Ecto neural progenitor cell (in vitro differentiated cells): ENCODE measurements at regions not wholly inside any gene's neighbourhood (a gene's known extent, or its start where the extent isn't known, plus 50 kb on each side); places are given as distances from the start of the nearest gene placed in this dataset.
"Not testable (repeated sequence)": the region's sequence is repeated elsewhere in the genome, so short reads cannot be mapped to it uniquely, and the experiment has no call there.

Experiments used
- DNase-seq: peaks from one replicate; pipeline ENCODE4 v3.0.0-alpha.2; 2018; ENCODE audit warnings: low spot score

DNA sequence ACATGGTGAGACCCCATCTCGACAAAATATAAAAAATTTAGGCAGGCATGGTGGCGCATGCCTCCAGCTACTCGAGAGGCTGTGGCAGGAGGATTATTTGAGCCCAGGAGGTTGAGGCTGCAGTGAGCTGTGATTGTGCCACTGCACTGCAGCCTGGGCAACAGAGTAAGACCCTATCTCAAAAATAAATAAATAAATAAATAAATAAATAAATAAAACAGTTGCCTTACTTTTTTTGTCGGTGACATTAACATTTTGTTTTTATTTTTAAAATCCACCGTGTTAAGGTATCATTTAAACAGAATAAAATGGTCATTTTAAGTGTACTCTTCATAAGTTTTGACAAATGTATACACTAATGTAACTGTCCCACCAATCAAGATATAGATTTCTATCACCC lies 57.0 kb downstream of the RASL11A start:
- DNase-seq, result no peak

DNA sequence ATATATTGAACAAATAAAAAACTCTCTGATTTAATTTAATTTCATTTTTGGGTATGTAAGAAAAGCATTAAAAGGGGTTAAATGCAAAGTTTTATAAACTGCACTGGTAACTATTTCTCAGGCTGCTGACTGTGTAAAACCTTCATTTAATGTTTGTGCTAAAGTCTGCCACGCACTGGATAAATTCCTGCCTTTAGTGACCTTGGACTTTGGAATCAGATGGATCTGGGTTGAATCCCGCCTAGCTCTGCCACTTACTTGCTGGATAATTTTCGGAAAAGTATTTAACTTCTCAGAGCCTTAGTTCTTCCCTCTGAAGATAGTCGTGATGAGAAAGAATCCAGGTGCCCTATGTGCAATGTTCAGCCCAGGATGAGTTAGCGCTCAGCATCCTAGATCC lies 58.6 kb downstream of the RASL11A start:
- no peak for DNase-seq

GRCh38 chr13:27334774-27335435 lies 64.3 kb downstream of the RASL11A start:
- no peak for DNase-seq

DNA sequence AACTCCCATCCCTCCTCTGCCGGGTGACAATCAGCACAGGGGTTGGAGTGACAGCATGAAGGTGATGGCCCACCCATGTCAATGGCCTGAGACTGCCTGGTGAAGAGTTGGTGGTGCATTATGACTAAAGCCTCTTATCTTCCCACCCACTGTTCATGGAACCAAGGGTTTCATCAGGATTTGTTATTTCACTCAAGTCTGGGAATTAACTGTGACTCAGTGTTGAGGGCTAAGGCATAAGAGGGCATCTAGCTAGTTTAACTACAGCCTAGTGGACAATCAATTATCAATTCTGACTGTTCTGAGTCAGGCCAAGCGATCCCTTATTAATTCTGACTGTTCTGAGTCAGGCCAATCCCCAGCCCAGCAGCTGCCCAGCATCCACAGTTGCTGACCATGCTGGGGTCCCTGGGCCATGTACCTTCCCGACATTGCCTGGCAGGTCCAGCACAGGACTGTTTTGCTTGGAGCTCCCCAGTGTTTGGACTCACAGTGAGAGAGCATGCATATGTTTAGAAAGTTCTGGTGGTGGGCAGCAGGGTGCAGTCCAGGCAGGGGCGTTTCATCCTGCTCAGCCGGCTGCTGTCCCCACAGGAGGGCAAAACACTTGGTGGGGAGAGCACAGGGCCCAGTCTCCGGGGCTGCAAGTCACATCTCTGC lies 65.5 kb downstream of the RASL11A start:
- DNase-seq, result no peak

GRCh38 chr13:27338207-27338606 lies 67.6 kb downstream of the RASL11A start:
- no peak for DNase-seq

- no peak for DNase-seq
These were observed 68.2 kb downstream of the RASL11A start for GRCh38 chr13:27338816-27339215.

GRCh38 chr13:27339299-27339698 lies 68.7 kb downstream of the RASL11A start:
- DNase-seq, result peak; percentile 65

DNA sequence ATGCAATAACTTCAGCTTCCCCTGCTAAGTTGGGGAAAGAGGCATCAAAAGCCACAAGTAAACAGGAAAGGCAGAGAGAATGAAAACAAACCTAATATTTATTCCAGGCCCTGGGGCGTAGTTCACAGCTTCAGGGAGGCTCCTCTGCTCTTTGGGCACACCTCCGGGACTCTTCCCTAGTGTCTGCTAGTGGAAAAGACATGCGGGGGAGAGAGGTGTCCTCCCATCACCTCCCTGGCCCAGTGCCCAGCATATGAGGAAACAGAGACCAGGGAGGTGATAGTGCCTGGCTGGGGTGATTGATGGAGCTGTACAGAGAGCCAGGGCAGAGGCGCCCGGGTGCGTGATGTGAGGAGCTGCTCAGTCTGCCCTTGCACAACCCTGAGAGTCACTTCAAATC lies 71.0 kb downstream of the RASL11A start:
- no peak for DNase-seq

DNA sequence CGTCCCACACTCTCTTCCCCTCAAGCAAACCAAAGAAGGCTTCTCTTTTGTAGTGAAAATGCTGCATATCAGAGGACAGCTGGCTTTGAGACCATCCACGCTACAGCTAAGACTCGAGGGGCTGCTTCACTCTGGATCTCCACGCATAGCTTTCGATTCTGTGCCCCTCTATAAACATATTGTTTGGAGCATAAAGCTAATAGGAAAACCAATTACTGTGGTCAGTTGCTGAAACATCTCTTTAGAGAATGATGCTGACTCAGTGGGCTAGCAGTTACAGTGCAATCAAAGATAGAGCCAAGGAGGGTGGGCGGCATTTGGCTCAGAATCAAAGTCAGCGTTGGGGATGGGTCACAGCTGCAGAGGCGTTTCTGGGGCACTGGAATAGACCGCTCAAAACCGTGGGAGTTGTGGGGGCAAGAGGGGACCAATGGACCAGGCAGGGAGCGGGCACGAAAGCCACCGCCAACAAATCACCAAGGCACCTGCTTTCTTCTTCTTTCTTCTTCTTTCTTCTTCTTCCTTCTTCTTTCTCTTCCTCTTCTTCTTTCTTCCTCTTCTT lies 76.7 kb downstream of the RASL11A start:
- DNase-seq, result no peak

DNA sequence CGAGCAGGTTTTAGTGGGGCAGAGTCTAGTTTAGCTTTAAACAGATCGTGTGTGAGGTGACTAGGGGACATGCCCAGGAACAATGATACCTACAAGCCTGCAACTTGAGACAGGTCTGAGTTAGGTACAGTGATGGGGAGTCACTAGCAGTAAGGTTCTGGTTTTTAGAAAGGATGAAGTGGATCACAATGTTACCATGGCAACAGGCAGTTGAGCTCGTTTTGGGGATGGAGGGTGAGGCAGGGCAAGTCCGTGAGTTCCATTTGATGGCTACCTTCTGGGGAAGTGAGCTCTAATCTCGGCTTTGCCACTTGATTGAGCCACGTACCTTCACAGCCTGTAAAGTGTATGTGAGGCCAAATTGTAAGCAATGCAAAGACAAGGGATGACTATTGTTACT lies 76.0 kb upstream of the GTF3A start:
- DNase-seq, result no peak

GRCh38 chr13:27349458-27349857 lies 75.0 kb upstream of the GTF3A start:
- DNase-seq, result no peak

- not testable (repeated sequence) for DNase-seq
These were observed 73.6 kb upstream of the GTF3A start for GRCh38 chr13:27350825-27351224.

- DNase-seq, result no peak
These were observed 71.7 kb upstream of the GTF3A start for GRCh38 chr13:27352698-27353097.

- DNase-seq, result no peak
These were observed 71.2 kb upstream of the GTF3A start for GRCh38 chr13:27353166-27353583.

- DNase-seq, result no peak
These were observed 70.7 kb upstream of the GTF3A start for GRCh38 chr13:27353708-27354107.

- no peak for DNase-seq
These were observed 70.0 kb upstream of the GTF3A start for GRCh38 chr13:27354379-27354778.

- peak; percentile 62 for DNase-seq
These were observed 68.5 kb upstream of the GTF3A start for GRCh38 chr13:27355894-27356293.

GRCh38 chr13:27358420-27358819 lies 66.0 kb upstream of the GTF3A start:
- no peak for DNase-seq

DNA sequence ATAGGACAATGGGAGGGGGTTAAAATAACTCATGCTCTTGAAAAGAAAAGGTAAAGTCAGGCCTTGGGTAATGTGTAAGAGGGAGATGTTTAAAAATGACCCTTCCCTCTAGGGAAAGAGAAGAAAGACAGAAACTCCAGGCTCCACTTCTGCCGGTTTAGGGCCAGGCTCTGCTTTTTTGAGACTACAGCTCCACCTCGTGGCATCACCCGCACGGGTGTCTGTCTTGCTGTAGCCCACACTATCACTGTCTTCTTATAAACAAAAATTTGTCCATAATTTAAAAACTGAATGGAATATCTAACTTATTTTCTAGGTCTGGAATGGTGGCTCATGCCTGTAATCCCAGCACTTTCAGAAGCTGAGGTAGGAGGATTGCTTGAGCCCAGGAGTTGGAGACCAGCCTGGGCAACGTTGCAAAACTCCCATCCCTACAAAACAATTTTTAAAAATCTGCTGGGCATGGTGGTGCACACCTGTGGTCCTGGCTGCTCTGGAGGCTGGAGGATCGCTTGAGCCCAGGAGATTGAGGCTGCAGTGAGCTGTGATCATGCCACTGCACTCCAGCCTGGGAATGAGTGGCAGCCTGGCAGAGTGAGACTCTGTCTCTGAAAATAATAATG lies 65.1 kb upstream of the GTF3A start:
- DNase-seq, result peak; percentile 75

- DNase-seq, result no peak
These were observed 63.9 kb upstream of the GTF3A start for GRCh38 chr13:27360562-27360961.

- peak; percentile 93 for DNase-seq
These were observed 62.2 kb upstream of the GTF3A start for GRCh38 chr13:27362064-27362751.

- DNase-seq, result not testable (repeated sequence)
These were observed 60.8 kb upstream of the GTF3A start for GRCh38 chr13:27363637-27364036.

DNA sequence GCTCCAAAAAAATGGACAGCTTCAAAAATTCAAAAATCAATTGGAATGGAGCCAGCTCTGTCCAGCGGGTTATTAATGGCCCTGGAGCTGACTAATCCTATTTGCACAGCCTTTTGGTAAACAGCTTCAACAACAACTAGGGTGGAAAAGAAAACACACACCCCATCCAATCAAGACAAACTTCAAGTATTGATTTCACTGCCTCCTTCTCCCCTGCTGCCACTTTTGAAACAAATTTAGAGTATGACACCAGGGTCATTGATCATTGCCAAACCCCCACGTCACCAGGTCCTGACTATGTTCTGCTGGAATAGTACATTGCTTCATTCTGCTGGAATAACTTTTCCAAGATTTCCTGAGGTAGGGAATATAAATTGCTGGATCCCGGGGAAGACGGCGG lies 56.8 kb upstream of the GTF3A start:
- DNase-seq, result no peak
